ENCODE measurements at regions not wholly inside any gene's neighbourhood (a gene's known extent, or its start where the extent isn't known, plus 50 kb on each side); places are given as distances from the start of the nearest gene placed in this dataset.

DNA sequence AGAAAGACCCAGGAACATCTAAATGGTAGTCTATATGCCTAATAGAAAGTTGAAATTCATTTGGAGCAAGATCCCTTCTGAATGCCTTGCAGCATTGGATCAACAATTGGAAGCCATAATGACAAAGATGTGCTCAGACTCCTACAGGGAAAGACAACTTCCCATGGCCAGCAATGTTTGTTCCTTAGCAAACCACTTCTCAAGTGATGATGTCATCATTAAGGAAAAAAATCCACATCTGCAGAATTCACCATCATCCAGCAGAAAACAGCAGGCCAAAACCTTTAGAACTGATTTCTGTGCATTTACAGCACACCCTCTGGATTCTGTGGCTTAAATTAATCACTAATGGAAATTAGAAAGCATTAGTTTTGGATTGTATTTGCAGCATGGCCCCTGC is 82.4 kb upstream of the ZIC3 start:
- TF ChIP-seq POLR2AphosphoS5 (IDR thresholded peaks at IDR 0.05; ENCODE audit: insufficient read depth in 1 of 2, low read depth in 1 of 2) (no peak), POLR2A (IDR thresholded peaks at IDR 0.05) (no peak)
- TF ChIP-seq, protein P1, sequence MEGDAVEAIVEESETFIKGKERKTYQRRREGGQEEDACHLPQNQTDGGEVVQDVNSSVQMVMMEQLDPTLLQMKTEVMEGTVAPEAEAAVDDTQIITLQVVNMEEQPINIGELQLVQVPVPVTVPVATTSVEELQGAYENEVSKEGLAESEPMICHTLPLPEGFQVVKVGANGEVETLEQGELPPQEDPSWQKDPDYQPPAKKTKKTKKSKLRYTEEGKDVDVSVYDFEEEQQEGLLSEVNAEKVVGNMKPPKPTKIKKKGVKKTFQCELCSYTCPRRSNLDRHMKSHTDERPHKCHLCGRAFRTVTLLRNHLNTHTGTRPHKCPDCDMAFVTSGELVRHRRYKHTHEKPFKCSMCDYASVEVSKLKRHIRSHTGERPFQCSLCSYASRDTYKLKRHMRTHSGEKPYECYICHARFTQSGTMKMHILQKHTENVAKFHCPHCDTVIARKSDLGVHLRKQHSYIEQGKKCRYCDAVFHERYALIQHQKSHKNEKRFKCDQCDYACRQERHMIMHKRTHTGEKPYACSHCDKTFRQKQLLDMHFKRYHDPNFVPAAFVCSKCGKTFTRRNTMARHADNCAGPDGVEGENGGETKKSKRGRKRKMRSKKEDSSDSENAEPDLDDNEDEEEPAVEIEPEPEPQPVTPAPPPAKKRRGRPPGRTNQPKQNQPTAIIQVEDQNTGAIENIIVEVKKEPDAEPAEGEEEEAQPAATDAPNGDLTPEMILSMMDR (IDR thresholded peaks at IDR 0.05), result no peak
